ENCODE measurements at regions not wholly inside any gene's neighbourhood (a gene's known extent, or its start where the extent isn't known, plus 50 kb on each side); places are given as distances from the start of the nearest gene placed in this dataset.
"Not testable (repeated sequence)": the region's sequence is repeated elsewhere in the genome, so short reads cannot be mapped to it uniquely, and the experiment has no call there.

GRCh38 chr3:64435023-64435422, 209.8 kb upstream of the PRICKLE2 start:
- not testable (repeated sequence) for DNase-seq

GRCh38 chr3:64432870-64433269, 207.6 kb upstream of the PRICKLE2 start:
- no peak for DNase-seq

DNA sequence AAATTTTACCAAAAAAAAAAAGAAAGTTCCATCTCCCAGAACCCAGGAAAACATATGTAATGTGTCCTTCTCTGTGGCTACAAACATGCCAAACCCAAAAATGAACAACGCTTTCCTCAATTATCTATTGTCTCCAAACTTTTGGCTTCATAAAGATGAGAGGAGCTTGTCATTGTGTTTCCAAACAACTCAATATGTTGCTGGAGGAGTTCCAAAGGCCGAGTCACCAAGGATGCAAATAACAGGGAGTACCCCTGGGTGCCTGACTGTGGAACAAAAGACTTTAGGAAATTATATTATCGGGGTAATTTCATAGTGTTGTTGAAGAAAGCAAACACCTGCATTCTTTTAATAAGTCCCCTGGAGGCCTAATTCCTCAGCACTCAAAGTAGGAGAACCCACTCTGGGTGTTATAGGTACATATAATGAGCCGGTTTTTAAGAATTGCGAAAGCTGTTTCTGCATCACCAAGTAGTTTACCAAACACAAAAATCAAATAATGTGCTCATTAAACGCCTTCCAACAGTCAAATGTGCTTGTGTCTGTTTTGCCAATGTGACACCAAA, 206.3 kb upstream of the PRICKLE2 start:
- DNase-seq = no peak

DNA sequence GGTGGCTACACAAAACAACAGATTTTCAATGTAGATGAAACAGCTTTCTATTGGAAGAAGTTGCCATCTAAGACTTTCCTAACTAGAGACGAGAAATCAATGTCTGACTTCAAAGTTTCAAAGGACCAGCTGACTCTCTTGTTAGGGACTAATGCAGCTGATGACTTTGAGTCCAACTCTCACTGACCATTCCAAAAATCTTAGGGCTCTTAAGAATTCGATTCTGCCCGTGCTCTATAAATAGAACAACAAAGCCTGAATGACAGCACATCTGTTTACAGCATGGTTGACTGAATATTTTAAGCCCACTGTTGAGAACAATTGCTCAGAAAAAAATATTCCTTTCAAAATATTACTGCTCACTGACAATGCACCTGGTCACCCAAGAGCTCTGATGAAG, 202.4 kb upstream of the PRICKLE2 start:
- no peak for DNase-seq

DNA sequence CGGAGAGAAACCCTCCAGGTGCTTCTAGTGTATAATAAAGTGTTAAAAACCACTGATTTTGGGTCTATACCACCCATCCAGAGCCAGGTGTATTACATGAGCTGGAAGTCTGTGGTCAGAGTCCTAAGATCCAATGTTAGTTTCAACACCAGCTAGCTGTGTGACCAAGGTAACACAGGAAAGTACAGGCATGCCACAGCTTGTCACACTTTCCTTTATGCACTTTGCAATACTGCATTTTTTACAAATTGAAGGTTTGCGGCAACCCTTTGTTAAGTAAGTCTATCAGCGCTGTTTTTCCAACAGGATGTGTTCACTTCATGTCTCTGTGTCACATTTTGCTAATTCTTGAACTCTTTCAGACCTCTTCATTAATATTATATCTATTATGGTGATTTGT, 201.3 kb upstream of the PRICKLE2 start:
- DNase-seq = no peak

- DNase-seq = no peak
These were observed 197.7 kb upstream of the PRICKLE2 start for GRCh38 chr3:64422932-64423331.

- peak; percentile 44 for DNase-seq
These were observed 196.9 kb upstream of the PRICKLE2 start for GRCh38 chr3:64422192-64422591.

- peak; percentile 59 for DNase-seq
These were observed 192.6 kb upstream of the PRICKLE2 start for GRCh38 chr3:64417816-64418215.

DNA sequence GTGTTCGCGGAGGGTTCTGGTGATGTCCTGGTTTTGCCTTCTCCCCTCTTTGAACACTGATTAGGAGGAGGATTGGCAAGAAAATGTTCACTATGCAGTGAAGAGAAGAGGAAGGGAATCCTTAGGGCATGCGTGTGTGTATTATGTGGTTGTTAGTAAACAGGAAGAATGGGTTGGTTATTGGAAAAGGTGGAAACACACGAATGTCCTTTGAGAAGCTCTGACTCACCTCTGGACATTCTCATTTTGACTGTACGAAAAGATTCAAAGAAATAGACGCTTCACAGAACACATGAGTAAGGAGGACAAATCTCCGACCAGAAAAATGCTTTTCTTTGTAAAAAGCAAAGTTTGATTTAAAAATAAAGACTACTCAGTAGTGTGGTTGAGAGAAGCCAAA, 188.8 kb upstream of the PRICKLE2 start:
- no peak for DNase-seq

GRCh38 chr3:64411101-64411500, 185.8 kb upstream of the PRICKLE2 start:
- DNase-seq = no peak

GRCh38 chr3:64410226-64410625, 185.0 kb upstream of the PRICKLE2 start:
- DNase-seq = peak; percentile 18

DNA sequence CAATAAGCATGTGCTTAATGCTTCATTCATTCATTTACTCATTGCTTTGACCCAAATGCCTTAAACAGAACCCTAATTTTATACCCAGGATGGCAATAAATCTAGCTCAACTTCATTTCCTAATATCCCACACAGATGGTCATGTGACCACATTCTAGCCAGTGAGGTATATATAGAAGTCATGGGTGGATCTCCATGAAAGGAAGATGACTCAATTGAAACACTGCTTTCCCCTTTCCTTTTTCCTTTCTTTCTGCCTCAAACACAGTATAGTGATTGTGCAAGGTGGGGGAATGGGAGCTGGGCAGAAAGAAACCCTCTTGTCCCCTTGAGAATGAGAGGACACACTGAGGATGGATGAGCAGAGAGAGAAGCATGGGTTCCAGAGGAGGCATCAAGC, 183.5 kb upstream of the PRICKLE2 start:
- DNase-seq = no peak

DNA sequence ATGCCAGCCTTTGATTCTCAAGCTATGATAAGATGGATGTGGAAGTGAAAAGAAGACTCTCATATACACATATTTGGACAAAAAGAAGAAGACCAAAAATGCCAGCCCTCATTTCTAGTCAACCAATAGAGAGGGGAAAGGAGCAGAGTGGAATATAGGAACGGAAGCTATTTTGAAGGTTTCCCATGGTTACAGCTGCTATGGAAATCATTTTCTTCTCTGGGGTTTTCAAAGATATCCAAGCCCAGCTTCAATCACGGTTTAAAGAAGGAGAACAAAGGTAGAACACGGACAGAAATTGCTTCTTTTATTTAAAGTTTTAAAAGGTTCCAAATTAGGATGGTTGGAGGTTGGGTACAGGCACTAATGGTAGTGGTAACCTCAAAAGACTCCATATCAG, 181.0 kb upstream of the PRICKLE2 start:
- DNase-seq = no peak

GRCh38 chr3:64405211-64405835, 180.1 kb upstream of the PRICKLE2 start:
- peak; percentile 45 for DNase-seq

GRCh38 chr3:64400706-64401105, 175.4 kb upstream of the PRICKLE2 start:
- DNase-seq = no peak

GRCh38 chr3:64399205-64399800, 174.0 kb upstream of the PRICKLE2 start:
- peak; percentile 87 for DNase-seq

DNA sequence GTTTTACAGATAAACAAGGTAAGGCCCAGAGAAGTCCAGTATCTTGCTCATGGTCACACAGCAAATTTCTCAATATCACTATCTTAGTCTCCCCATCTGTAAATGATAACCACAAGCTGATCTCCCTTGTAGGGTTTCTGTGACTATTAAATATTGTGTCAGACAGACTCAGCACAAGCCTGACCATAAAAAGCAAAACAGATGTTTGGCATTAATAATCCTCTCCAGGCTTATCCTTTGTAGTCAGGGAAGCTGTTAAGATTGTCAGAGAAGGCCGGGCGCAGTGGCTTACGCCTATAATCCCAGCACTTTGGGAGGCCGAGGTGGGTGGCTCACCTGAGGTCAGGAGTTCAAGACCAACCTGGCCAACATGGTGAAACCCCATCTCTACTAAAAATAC, 173.2 kb upstream of the PRICKLE2 start:
- peak; percentile 41 for DNase-seq

DNA sequence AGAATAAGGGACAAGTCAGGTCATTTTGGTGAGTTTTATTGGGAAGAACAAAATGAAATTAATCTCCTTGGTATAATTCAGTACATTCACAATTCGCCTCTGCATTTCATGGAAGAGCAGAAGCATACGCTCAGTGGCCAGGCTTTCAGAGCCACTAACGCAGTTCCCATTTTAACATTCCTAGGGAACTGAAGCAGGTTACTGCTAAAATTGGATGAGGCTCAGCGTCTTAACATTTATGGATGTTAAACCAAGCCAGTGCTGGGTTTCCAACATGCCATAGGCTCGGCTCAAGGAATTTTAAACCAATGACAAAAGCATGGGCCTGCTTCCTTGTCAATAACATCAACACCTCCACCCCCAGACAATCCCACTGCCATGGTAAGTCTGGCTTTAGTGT, 172.7 kb upstream of the PRICKLE2 start:
- DNase-seq = no peak

DNA sequence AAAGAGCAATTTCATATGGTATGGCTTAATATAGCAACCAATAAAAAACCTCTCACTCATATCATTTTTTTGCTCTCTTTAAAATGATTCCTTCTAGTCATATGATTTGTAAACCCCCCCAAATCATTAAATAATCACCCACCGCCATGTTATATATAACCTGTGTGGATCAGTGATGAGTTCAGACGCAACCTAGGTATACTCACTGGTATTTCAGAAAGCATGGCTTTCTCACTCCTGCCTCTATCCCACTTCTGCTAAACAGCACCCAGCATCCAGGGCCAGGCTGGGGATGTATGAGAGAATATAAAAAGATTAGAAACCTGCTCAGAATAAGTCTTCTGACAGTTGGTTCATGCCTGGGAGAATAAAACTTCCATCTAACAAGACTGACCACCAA, 172.3 kb upstream of the PRICKLE2 start:
- no peak for DNase-seq

- DNase-seq = no peak
These were observed 170.2 kb upstream of the PRICKLE2 start for GRCh38 chr3:64395490-64395889.

DNA sequence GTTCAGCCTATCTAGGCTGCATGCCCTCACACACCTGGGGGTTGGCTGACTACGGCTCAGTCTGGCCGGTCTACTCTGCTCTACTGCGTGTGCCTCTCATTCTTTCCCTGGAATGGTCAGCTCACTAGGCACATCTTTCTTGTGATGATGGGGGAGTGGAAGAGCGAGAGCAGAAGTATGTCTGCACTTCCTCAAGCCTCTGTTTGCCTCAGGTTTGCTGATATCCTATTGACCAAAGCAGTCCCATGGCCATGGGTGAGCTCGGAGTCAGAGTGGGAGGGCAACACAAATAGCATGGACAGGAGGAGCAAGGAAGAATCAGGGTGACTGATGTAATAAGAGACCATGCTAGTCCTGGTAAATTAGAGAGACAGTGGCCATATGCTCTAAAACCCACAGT, 167.9 kb upstream of the PRICKLE2 start:
- no peak for DNase-seq

GRCh38 chr3:64392001-64392400, 166.7 kb upstream of the PRICKLE2 start:
- no peak for DNase-seq

- DNase-seq = no peak
These were observed 165.6 kb upstream of the PRICKLE2 start for GRCh38 chr3:64390893-64391292.

DNA sequence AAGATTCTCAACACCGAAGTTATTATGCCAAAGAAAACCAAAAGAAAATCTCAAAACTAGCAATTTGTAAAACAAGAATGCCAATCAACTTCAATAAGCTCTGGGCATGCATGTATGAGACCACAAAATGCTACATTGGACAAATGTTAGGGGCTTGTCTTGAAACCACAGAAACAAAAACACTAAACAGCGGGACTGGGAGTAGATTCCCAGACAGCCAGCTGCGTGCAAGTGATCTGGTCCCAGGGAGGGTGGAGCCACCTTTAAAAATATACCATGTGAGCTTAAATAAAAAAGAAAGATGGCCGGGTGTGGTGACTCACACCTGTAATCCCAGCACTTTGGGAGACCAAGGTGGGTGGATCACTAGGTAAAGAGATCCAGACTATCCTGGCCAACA, 163.6 kb upstream of the PRICKLE2 start:
- no peak for DNase-seq

DNA sequence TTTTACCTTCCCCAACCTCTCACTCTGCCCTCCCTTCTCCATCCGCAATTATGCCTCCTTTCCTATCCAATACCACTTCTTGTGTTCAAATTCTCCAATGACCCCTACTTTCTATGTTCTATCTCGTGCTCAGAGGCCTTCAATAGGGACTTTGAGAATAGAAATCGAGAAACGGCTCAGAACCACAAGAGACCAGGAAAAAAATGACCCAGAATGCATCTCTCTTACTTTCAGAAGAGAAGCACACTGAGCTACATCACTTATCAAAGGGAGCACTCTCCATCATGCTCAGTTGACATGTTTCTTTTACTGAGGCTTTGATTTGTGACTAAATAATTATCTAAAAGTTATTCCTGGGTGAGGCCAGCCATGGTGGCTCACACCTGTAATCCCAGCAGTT, 162.4 kb upstream of the PRICKLE2 start:
- DNase-seq = no peak
